ENCODE measurements at regions not wholly inside any gene's neighbourhood (a gene's known extent, or its start where the extent isn't known, plus 50 kb on each side); places are given as distances from the start of the nearest gene placed in this dataset.

DNA sequence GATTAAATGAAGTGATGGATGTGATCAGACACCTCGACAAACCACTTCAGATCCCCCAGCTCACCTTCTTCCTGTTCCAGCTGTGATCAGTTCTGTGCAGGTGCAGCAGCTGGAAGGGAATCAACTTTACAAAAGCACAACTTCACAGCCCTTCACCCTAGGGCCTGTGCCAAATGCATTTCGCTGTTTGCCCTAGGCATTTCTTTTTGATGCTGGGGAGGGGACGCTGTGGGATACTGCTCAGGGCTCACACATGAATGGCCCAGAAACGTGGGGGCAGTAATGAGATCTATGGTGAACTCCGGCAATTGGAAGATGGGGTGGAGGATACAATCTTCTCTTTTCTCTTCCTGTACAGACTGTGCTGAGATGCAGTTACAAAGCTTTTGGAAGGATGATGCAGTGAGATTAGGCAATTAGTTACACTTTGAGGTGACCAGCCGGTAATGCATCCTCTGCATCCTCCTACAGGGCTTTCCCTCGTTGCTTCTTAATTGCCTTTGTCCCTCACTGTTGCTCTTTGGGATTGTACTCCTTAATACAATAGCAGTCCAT, 215.1 kb upstream of the PITX2 start:
- CTCF ChIA-PET, result no interaction called here
- TF ChIP-seq, protein P1, sequence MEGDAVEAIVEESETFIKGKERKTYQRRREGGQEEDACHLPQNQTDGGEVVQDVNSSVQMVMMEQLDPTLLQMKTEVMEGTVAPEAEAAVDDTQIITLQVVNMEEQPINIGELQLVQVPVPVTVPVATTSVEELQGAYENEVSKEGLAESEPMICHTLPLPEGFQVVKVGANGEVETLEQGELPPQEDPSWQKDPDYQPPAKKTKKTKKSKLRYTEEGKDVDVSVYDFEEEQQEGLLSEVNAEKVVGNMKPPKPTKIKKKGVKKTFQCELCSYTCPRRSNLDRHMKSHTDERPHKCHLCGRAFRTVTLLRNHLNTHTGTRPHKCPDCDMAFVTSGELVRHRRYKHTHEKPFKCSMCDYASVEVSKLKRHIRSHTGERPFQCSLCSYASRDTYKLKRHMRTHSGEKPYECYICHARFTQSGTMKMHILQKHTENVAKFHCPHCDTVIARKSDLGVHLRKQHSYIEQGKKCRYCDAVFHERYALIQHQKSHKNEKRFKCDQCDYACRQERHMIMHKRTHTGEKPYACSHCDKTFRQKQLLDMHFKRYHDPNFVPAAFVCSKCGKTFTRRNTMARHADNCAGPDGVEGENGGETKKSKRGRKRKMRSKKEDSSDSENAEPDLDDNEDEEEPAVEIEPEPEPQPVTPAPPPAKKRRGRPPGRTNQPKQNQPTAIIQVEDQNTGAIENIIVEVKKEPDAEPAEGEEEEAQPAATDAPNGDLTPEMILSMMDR (IDR thresholded peaks at IDR 0.05; ENCODE audit: control extremely low read depth, extremely low read depth, low read depth, missing control alignments), result no peak
- POLR2A ChIA-PET, result no interaction called here
- DNase-seq (ENCODE audit: extremely low spot score), result no peak

DNA sequence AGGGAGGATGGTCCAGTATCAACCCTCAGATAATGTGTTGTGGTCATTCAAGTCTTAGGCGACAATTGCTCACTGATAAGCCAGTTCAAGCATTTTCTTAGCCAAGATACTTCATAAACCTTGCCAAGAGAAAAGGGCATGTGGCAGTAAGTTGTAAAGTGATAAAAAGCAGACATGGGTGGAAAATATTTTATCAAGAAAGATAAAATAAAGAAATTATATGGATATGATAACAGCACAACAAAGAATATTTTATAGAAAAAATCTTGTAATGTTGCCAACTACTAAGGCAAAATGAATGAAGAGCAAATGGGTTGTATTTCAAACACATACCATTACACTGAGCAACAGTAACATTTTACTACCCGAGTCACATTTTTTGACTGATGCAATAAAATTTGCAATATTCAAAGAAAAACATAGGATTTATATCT, 217.4 kb upstream of the PITX2 start:
- TF ChIP-seq, protein P1 (IDR thresholded peaks at IDR 0.05; ENCODE audit: control extremely low read depth, extremely low read depth, low read depth, missing control alignments), result no peak
- no peak for DNase-seq (ENCODE audit: extremely low spot score)
- ChIA-PET POLR2A (no interaction called here), CTCF (no interaction called here)

DNA sequence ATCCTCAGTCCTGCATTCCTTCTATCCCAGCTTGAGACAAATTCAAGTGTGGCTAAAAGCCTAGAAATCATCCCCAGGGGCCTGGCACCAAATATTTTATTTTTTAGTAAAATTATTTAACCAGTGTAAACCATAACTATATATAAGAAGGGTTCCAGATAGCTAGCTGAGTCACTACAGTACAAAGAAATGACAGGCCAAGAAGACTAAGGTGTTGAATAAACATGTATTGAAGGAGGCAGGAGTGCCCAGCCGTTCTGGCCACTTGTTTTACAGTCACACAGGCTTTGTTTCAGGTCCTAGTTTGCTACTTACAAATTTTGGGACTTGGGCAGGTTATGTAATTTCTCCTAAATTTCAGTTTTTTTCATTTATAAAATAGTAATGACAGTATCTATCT, 225.9 kb upstream of the PITX2 start:
- POLR2A ChIA-PET, result no interaction called here
- TF ChIP-seq, protein P1 (IDR thresholded peaks at IDR 0.05; ENCODE audit: control extremely low read depth, extremely low read depth, low read depth, missing control alignments), result no peak
- CTCF ChIA-PET, result no interaction called here
- no peak for DNase-seq (ENCODE audit: extremely low spot score)

DNA sequence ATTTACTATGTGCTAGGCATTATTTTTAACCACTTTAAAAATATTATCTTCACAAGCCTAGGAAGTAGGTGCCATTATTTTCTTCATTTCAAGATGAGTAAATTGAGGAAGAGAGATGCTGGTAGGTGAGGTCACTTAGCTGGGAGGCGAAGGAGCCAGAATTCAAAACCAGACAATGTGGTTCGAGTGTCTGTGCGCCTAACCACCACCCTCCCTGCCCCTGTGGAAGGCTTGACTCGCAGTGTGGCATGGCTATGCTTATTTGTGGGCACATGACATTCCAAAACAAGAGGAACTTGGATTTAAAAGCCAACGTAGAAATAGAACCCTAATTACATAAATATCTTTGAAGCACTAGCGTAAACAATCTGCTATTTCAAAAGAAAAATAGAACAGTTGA, 226.6 kb upstream of the PITX2 start:
- POLR2A ChIA-PET, result no interaction called here
- CTCF ChIA-PET, result interaction anchor here (3.0 kb wide), 1 partner anchor 13 kb away, joined by 9 read pairs; no protein-coding TSS in a partner anchor
- DNase-seq (ENCODE audit: extremely low spot score), result no peak
- TF ChIP-seq, protein P1 (IDR thresholded peaks at IDR 0.05; ENCODE audit: control extremely low read depth, extremely low read depth, low read depth, missing control alignments), result no peak

DNA sequence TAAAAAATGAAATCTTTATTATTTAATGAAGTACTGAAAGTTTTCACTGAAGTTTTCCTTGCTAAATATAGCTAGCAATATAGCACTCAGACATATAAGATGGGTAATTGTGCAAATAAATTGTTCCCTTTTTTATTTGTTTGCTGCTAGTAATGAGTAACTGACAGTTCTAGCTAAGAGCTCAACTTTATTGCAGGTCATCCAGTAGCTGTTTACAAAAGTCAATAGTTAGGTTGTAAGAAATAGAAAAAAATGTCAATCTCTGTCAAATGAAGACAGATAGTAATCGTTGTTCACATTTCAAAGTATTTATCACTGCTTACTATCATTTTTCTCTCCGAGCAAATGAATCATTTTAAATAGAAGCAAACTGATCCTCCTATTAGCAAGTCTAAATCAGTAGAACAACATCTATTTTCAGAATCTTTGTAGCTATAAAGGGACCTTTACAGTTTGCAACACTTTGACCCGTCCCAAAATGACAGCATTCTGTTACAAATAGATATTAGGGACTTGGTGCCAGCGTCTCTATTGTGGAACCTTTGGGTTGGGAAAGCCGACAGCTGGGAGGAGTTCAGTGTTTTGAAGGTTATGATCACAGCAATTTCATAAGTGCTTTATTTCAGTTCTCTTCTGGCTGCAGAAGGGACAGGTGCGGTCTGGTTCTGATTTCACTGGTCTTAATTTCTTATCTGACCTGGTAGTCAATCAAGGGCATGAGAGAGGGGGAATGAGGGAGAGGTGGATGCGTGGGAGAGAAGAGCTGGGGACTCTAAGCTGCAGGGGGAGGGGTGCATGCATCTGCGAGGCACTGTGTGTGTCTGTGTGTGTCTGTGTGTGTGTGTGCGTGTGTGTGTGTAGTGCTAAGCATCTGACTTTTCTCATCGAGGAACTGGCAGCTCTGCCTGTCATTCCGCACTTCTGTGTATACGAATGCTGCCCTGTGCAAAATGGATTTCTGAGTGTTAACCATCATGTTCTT, 227.9 kb upstream of the PITX2 start:
- POLR2A ChIA-PET, result interaction anchor here (0.5 kb wide), 1 partner anchor 46 kb away, joined by 9 read pairs; no protein-coding TSS in a partner anchor
- CTCF ChIA-PET, result interaction anchor here (1.3 to 3.0 kb wide), 2 partner anchors 11 to 21 kb away, joined by 3 to 9 read pairs; no protein-coding TSS in a partner anchor
- no peak for DNase-seq (ENCODE audit: extremely low spot score)
- TF ChIP-seq, protein P1 (IDR thresholded peaks at IDR 0.05; ENCODE audit: control extremely low read depth, extremely low read depth, low read depth, missing control alignments), result no peak

DNA sequence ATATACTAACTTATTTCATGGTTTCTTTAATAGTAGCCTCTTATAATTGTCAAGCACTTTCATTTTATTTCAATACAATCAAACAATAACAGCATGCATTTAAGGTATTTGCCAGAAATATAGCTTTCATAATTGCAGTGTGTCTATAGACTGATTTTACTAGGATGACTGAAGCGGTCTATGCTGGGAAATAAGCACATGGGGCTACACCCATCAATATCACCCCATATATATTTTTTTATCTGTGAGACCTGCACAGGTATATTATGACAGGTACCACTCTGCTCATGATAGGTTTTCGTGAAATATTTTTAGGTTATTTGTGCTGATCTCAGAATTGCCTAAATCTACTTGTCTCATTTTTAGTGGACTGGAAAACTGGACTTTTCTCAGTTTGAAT, 229.1 kb upstream of the PITX2 start:
- no peak for DNase-seq (ENCODE audit: extremely low spot score)
- POLR2A ChIA-PET, result no interaction called here
- TF ChIP-seq, protein P1 (IDR thresholded peaks at IDR 0.05; ENCODE audit: control extremely low read depth, extremely low read depth, low read depth, missing control alignments), result no peak
- CTCF ChIA-PET, result interaction anchor here (3.0 kb wide), 1 partner anchor 10 kb away, joined by 9 read pairs; no protein-coding TSS in a partner anchor
